K562 (cell line): ENCODE measurements at regions not wholly inside any gene's neighbourhood (a gene's known extent, or its start where the extent isn't known, plus 50 kb on each side); places are given as distances from the start of the nearest gene placed in this dataset.

Source experiments
- ATAC-seq: fragments of 200-7000 bp; cut with Tn5 transposase; 3 replicates; pipeline ENCODE4 v1.9.1; 2020; ENCODE audit warnings: moderate library complexity
- BruUV-seq: library from RNA; stranded (reverse); fragments of 400-500 nt; replicated peaks from 2 replicates; lab custom pipeline; 2021; lab: Mats Ljungman, UMichigan
- CTCF ChIA-PET: fragments of 300-600 bp; formaldehyde crosslinking; extraction: SDS; loops from one replicate; lab custom pipeline; 2021; ENCODE audit warnings: low intra/inter-chr PET ratio; lab: Yijun Ruan, JAX
- POLR2A ChIA-PET: fragments of 300-600, 350-650 bp; sonication (Branson Sonifier 250); formaldehyde crosslinking; extraction: SDS; loops from one replicate; lab custom pipeline; 2021; ENCODE audit warnings: antibody characterized with exemption, inconsistent platforms; lab: Yijun Ruan, JAX
- DNase-seq, 4 experiments: peaks; one replicate each; pipeline versions ENCODE4 v3.0.0 to v3.0.0-alpha.2; 2011 to 2018; ENCODE audit warnings: low spot score in 3 of 4, mixed read lengths in 3 of 4; ENCODE audit errors: extremely low read depth in 1 of 4
- FAIRE-seq: peaks from 2 replicates; lab custom pipeline; 2011; peaks lifted over from hg19 to GRCh38; lab: Jason Lieb, UNC
- H2AFZ ChIP-seq: 2 replicates; pipeline ENCODE4 v1.6.0; 2011; ENCODE audit warnings: low read depth, low read length, control low read depth, inconsistent platforms
- H3K27ac ChIP-seq: fragments of 200-600 bp; 3 replicates; pipeline ENCODE4 v1.8.0; 2011; ENCODE audit warnings: low read depth, mild to moderate bottlenecking, control low read depth, inconsistent platforms, low read length, moderate library complexity, mixed read lengths; ENCODE audit errors: extremely low read depth
- H3K27me3 ChIP-seq, 2 experiments: fragments of 300-600 bp in 1 of 2; 2 replicates in 1 of 2; 3 replicates in 1 of 2; pipeline versions ENCODE4 v1.6.0 to v1.8.0; 2011; ENCODE audit warnings: inconsistent platforms in 2 of 2, low read length in 2 of 2, mild to moderate bottlenecking in 1 of 2, mixed read lengths in 1 of 2, moderate library complexity in 1 of 2; ENCODE audit not compliant: control insufficient read depth in 2 of 2, insufficient read depth in 2 of 2
- H3K36me3 ChIP-seq: fragments of 300-600 bp; 3 replicates; pipeline ENCODE4 v1.8.0; 2011; ENCODE audit warnings: mild to moderate bottlenecking, low read length, inconsistent platforms; ENCODE audit not compliant: control insufficient read depth, insufficient read depth
- H3K4me1 ChIP-seq, 2 experiments: fragments of 200-600 bp in 1 of 2; replicated peaks in 1 of 2; 2 replicates in 1 of 2; 3 replicates in 1 of 2; pipeline versions ENCODE4 v1.5.1 to v1.8.0; 2011; ENCODE audit warnings: inconsistent platforms in 2 of 2, low read length in 2 of 2, mild to moderate bottlenecking in 1 of 2, mixed read lengths in 1 of 2, moderate library complexity in 1 of 2; ENCODE audit not compliant: control insufficient read depth in 2 of 2, insufficient read depth in 2 of 2
- H3K4me2 ChIP-seq: 2 replicates; pipeline ENCODE4 v1.6.1; 2011; ENCODE audit warnings: low read length, control low read depth, inconsistent platforms, mixed read lengths; ENCODE audit not compliant: insufficient read depth
- H3K4me3 ChIP-seq: fragments of 200-600 bp; sonication (generic), shearing (Covaris generic); 2 replicates; pipeline ENCODE4 v1.5.1; 2016; ENCODE audit warnings: control low read depth, inconsistent platforms
- H3K79me2 ChIP-seq: fragments of 200-600 bp; 3 replicates; pipeline ENCODE4 v1.8.0; 2011; ENCODE audit warnings: low read length, inconsistent platforms; ENCODE audit not compliant: control insufficient read depth, insufficient read depth
- H3K9ac ChIP-seq, 2 experiments: 2 replicates each; pipeline versions ENCODE4 v1.6.0 to v1.6.1; 2011; ENCODE audit warnings: low read depth in 2 of 2, low read length in 2 of 2, control low read depth in 1 of 2, inconsistent platforms in 1 of 2, mild to moderate bottlenecking in 1 of 2, mixed read lengths in 1 of 2; ENCODE audit not compliant: insufficient read depth in 1 of 2
- H3K9me1 ChIP-seq: one replicate; pipeline ENCODE4 v1.6.0; 2011; ENCODE audit warnings: inconsistent platforms, mild to moderate bottlenecking, low read length, moderate library complexity; ENCODE audit not compliant: control insufficient read depth, insufficient read depth
- H3K9me3 ChIP-seq: replicated peaks from 2 replicates; pipeline ENCODE4 v1.5.1; 2011; ENCODE audit warnings: low read depth, low read length, inconsistent platforms; ENCODE audit not compliant: control insufficient read depth, insufficient read depth
- H4K20me1 ChIP-seq: replicated peaks from 2 replicates; pipeline ENCODE4 v1.6.1; 2011; ENCODE audit warnings: low read length, inconsistent platforms, mixed read lengths; ENCODE audit not compliant: control insufficient read depth, insufficient read depth
- CREB1 ChIP-seq, 2 experiments: sonication (generic) in 1 of 2; formaldehyde crosslinking in 1 of 2; IDR thresholded peaks; 2 replicates each; pipeline versions ENCODE4 v1.6.1 to v1.8.0; 2012 to 2022; ENCODE audit warnings: inconsistent platforms in 1 of 2, mild to moderate bottlenecking in 1 of 2, missing genetic modification reagents in 1 of 2, moderate library complexity in 1 of 2
- EP300 ChIP-seq: IDR thresholded peaks from 2 replicates; pipeline ENCODE4 v1.6.1; 2012; ENCODE audit warnings: low read length, improper control_type of control experiment
- HDAC8 ChIP-seq: fragments of 450-650 bp; IDR thresholded peaks from 2 replicates; pipeline ENCODE4 v1.6.1; 2016; ENCODE audit warnings: mild to moderate bottlenecking, missing genetic modification characterization, moderate library complexity, missing compliant biosample characterization
- HEY1 ChIP-seq: fragments of 250-450 bp; sonication (Bioruptor Pico); IDR thresholded peaks from 2 replicates; pipeline ENCODE4 v1.5.0; 2020; ENCODE audit warnings: mild to moderate bottlenecking, moderate library complexity, borderline replicate concordance
- HIVEP1 ChIP-seq: fragments of 250-450 bp; sonication (Bioruptor Pico); IDR thresholded peaks from 2 replicates; pipeline ENCODE4 v1.4.0; 2020; ENCODE audit warnings: mild to moderate bottlenecking
- MITF ChIP-seq: IDR thresholded peaks from 2 replicates; pipeline ENCODE4 v1.6.1; 2014; ENCODE audit warnings: antibody characterized with exemption
- MXI1 ChIP-seq: IDR thresholded peaks from 2 replicates; pipeline ENCODE4 v1.6.1; 2011; ENCODE audit warnings: low read depth, mild to moderate bottlenecking, improper control_type of control experiment, low read length
- NRF1 ChIP-seq, 2 experiments: fragments of 450-650 bp; IDR thresholded peaks in 1 of 2; conservative IDR thresholded peaks in 1 of 2; 2 replicates each; pipeline ENCODE4 v1.6.1; 2014; ENCODE audit warnings: mild to moderate bottlenecking in 2 of 2
- TCF7 ChIP-seq: sonication (generic); IDR thresholded peaks from 2 replicates; pipeline ENCODE4 v1.6.1; 2016; ENCODE audit warnings: antibody characterized with exemption, borderline replicate concordance
- ZNF384 ChIP-seq: IDR thresholded peaks from 2 replicates; pipeline ENCODE4 v1.6.1; 2012; ENCODE audit warnings: low read depth, low read length, improper control_type of control experiment
- WGBS: fragments of 100-300 bp; shearing (Covaris generic); methylation state at CpG from one replicate; pipeline ENCODE4 v1.1.6; 2016; ENCODE audit warnings: low coverage, mixed read lengths; ENCODE audit not compliant: insufficient coverage; ENCODE audit errors: missing lambda C conversion rate; 5-methylcytosine and 5-hydroxymethylcytosine counted together
- in situ Hi-C: fragments of 300-500 bp; cut with MboI; formaldehyde crosslinking; loops from 4 replicates; pipeline ENCODE4 v1.15.0; 2018; ENCODE audit warnings: inconsistent platforms, mixed read lengths
- intact Hi-C: fragments of 100-400 bp; cut with micrococcal nuclease; formaldehyde crosslinking; loops from 2 replicates; pipeline ENCODE4 v1.14.2; 2022
- TF ChIP-seq, protein P1 (sequence below): fragments of 450-650 bp; IDR thresholded peaks from 2 replicates; pipeline ENCODE4 v1.6.1; 2017; ENCODE audit warnings: antibody characterized with exemption, mild to moderate bottlenecking

DNA sequence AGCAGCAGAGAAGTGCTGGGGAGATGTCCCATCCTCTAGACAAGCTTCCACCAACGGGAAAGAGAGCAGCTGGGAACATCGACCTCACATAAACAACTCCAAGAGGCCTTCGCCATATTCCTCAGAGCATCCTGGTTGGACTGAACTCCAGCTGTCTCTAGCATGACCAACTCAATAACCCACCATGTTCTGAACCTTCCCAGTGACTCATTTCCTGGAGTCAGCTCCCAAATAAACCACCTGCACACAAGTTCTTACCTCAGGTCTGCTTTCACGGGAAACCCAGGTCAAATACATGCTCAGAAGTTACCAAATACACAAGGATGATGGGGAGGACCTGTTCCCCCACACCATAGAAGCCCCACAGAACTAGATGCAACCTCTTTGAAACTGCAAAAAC lies 878.5 kb downstream of the UQCRFS1 start:
- Histone ChIP-seq H3K4me2 (no peak overlapping the region), H3K9me3 (no peaks in the 10 kb centered on the region), H3K4me1 (no peaks in the 10 kb centered on the region)
- TF ChIP-seq HDAC8 (tag): no peak
- no peak for TF ChIP-seq MXI1
- TF ChIP-seq MITF: no peak
- no peak for TF ChIP-seq ZNF384
- TF ChIP-seq, all 486 proteins: peak for 0
- H3K4me3 ChIP-seq: no peak overlapping the region
- ChIA-PET CTCF (no interaction called here), POLR2A (interaction anchor here (0.6 to 1.2 kb wide), 2 partner anchors 10 to 31 kb away, joined by 3 read pairs; no protein-coding TSS in a partner anchor)
- 0% methylated on average over 4 of the region's 4 CpGs for WGBS
- H3K27me3 ChIP-seq: no peaks in the 10 kb centered on the region; a peak in 1 of 5 replicates
- H3K9me1 ChIP-seq: no peaks in the 10 kb centered on the region
- H3K9ac ChIP-seq: no peak overlapping the region
- H3K79me2 ChIP-seq: no peaks in the 10 kb centered on the region
- ATAC-seq (no peak), DNase-seq (no peak), FAIRE-seq (no peak)
- no peak overlapping the region for H3K27ac ChIP-seq
- no peak overlapping the region for H2AFZ ChIP-seq
- intact Hi-C loops: no loop called here
- in situ Hi-C loops: no loop called here
- no peaks in the 10 kb centered on the region for H4K20me1 ChIP-seq
- BruUV-seq: no TSS peak
- H3K36me3 ChIP-seq: no peaks in the 10 kb centered on the region

GRCh38 chr19:28333909-28334308 lies 879.0 kb downstream of the UQCRFS1 start:
- intact Hi-C loops: no loop called here
- no peaks in the 10 kb centered on the region; a peak in 1 of 5 replicates for H3K27me3 ChIP-seq
- no peak overlapping the region for H3K9ac ChIP-seq
- H3K27ac ChIP-seq: no peak overlapping the region
- H3K9me3 ChIP-seq: no peaks in the 10 kb centered on the region
- H3K4me3 ChIP-seq: no peak overlapping the region
- in situ Hi-C loops: no loop called here
- no peaks in the 10 kb centered on the region for H3K36me3 ChIP-seq
- no TSS peak for BruUV-seq
- H4K20me1 ChIP-seq: no peaks in the 10 kb centered on the region
- ChIA-PET POLR2A (interaction anchor here (1.2 kb wide), 1 partner anchor 32 kb away, joined by 3 read pairs; no protein-coding TSS in a partner anchor), CTCF (no interaction called here)
- no peak overlapping the region for H2AFZ ChIP-seq
- 3% methylated on average over 5 of the region's 5 CpGs for WGBS
- DNase-seq (no peak), ATAC-seq (no peak), FAIRE-seq (no peak)
- H3K79me2 ChIP-seq: no peaks in the 10 kb centered on the region
- H3K4me1 ChIP-seq: no peaks in the 10 kb centered on the region
- no peaks in the 10 kb centered on the region for H3K9me1 ChIP-seq
- no peak overlapping the region for H3K4me2 ChIP-seq
- TF ChIP-seq HIVEP1 (CRISPR knock-in tag) (no peak), EP300 (no peak), NRF1 (conservative IDR thresholded peaks at IDR 0.05 in 1 of 2, IDR thresholded peaks at IDR 0.05 in 1 of 2) (no peak), HEY1 (CRISPR knock-in tag) (no peak), TCF7 (no peak), CREB1 (IDR thresholded peaks at IDR 0.05) (no peak), CREB1 (CRISPR knock-in tag; IDR thresholded peaks at IDR 0.05) (no peak)
- TF ChIP-seq, protein P1, sequence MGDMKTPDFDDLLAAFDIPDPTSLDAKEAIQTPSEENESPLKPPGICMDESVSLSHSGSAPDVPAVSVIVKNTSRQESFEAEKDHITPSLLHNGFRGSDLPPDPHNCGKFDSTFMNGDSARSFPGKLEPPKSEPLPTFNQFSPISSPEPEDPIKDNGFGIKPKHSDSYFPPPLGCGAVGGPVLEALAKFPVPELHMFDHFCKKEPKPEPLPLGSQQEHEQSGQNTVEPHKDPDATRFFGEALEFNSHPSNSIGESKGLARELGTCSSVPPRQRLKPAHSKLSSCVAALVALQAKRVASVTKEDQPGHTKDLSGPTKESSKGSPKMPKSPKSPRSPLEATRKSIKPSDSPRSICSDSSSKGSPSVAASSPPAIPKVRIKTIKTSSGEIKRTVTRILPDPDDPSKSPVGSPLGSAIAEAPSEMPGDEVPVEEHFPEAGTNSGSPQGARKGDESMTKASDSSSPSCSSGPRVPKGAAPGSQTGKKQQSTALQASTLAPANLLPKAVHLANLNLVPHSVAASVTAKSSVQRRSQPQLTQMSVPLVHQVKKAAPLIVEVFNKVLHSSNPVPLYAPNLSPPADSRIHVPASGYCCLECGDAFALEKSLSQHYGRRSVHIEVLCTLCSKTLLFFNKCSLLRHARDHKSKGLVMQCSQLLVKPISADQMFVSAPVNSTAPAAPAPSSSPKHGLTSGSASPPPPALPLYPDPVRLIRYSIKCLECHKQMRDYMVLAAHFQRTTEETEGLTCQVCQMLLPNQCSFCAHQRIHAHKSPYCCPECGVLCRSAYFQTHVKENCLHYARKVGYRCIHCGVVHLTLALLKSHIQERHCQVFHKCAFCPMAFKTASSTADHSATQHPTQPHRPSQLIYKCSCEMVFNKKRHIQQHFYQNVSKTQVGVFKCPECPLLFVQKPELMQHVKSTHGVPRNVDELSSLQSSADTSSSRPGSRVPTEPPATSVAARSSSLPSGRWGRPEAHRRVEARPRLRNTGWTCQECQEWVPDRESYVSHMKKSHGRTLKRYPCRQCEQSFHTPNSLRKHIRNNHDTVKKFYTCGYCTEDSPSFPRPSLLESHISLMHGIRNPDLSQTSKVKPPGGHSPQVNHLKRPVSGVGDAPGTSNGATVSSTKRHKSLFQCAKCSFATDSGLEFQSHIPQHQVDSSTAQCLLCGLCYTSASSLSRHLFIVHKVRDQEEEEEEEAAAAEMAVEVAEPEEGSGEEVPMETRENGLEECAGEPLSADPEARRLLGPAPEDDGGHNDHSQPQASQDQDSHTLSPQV: no peak
